IMR-90 (cell line): ENCODE measurements at regions not wholly inside any gene's neighbourhood (a gene's known extent, or its start where the extent isn't known, plus 50 kb on each side); places are given as distances from the start of the nearest gene placed in this dataset.

Experiments
- BHLHE40 ChIP-seq: fragments of 150-350 bp; IDR thresholded peaks from 2 replicates; pipeline ENCODE4 v1.6.1; 2016; ENCODE audit warnings: mild to moderate bottlenecking, low read depth, low read length
- FOS ChIP-seq: fragments of 150-350 bp; IDR thresholded peaks from 2 replicates; pipeline ENCODE4 v1.6.1; 2016; ENCODE audit warnings: low read depth, low read length
- MAFK ChIP-seq: IDR thresholded peaks from 2 replicates; pipeline ENCODE4 v1.6.1; 2012; ENCODE audit warnings: low read depth, low read length, improper control_type of control experiment
- MAZ ChIP-seq: IDR thresholded peaks from 2 replicates; pipeline ENCODE4 v1.6.1; 2012; ENCODE audit warnings: low read depth, mild to moderate bottlenecking, low read length, improper control_type of control experiment, moderate library complexity, borderline replicate concordance
- NFE2L2 ChIP-seq: fragments of 150-350 bp; IDR thresholded peaks from 2 replicates; pipeline ENCODE4 v1.6.1; 2016; ENCODE audit warnings: low read depth, mild to moderate bottlenecking, low read length
- POLR2A ChIP-seq: IDR thresholded peaks from 2 replicates; pipeline ENCODE4 v1.6.1; 2012; ENCODE audit warnings: mild to moderate bottlenecking, low read depth, low read length
- RAD21 ChIP-seq: IDR thresholded peaks from 2 replicates; pipeline ENCODE4 v1.6.1; 2012; ENCODE audit warnings: low read length, improper control_type of control experiment
- RCOR1 ChIP-seq: IDR thresholded peaks from 2 replicates; pipeline ENCODE4 v1.6.1; 2012; ENCODE audit warnings: mild to moderate bottlenecking, low read length, improper control_type of control experiment; ENCODE audit not compliant: insufficient replicate concordance
- RFX5 ChIP-seq: IDR thresholded peaks from 2 replicates; pipeline ENCODE4 v1.8.0; 2012; ENCODE audit warnings: low read depth, mild to moderate bottlenecking, low read length, moderate library complexity
- SMC3 ChIP-seq: fragments of 150-350 bp; IDR thresholded peaks from 2 replicates; pipeline ENCODE4 v1.6.1; 2016; ENCODE audit warnings: low read depth, mild to moderate bottlenecking, antibody characterized with exemption, low read length, moderate library complexity
- TF ChIP-seq, protein P1 (sequence below): fragments of 150-350 bp; IDR thresholded peaks from 2 replicates; pipeline ENCODE4 v1.6.1; 2016; ENCODE audit warnings: low read depth, mild to moderate bottlenecking, low read length, moderate library complexity, borderline replicate concordance
- TF ChIP-seq, protein P2 (sequence below): conservative IDR thresholded peaks from 2 replicates; pipeline ENCODE4 v1.5.1; 2012; ENCODE audit warnings: mild to moderate bottlenecking, low read depth, low read length, improper control_type of control experiment
- TF ChIP-seq, protein P3 (sequence below): fragments of 150-350 bp; IDR thresholded peaks from 2 replicates; pipeline ENCODE4 v1.6.1; 2017; ENCODE audit warnings: mild to moderate bottlenecking, antibody characterized with exemption, low read length, low read depth

DNA sequence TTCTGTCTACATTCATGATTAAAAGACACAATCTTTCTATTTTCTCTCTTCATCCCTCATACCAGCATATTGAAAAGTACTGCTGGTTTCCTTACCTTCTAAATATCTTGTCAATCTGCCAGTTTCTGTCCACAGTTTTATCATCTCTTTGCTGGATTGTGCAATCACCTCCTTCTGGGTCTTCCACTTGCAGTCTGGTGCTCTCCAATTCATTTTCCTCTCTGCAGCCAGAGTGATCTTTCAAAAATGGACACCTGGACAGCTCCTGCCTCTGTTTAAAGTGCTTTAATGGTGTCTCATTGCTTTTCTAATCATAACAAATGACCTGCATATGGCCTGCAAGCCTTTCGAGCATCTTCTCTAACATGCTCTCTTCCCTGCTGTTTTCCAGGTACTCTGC, 94.0 kb downstream of the C1QL2 start:
- no peak for TF ChIP-seq FOS
- TF ChIP-seq, protein P1, sequence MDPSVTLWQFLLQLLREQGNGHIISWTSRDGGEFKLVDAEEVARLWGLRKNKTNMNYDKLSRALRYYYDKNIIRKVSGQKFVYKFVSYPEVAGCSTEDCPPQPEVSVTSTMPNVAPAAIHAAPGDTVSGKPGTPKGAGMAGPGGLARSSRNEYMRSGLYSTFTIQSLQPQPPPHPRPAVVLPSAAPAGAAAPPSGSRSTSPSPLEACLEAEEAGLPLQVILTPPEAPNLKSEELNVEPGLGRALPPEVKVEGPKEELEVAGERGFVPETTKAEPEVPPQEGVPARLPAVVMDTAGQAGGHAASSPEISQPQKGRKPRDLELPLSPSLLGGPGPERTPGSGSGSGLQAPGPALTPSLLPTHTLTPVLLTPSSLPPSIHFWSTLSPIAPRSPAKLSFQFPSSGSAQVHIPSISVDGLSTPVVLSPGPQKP = no peak
- TF ChIP-seq POLR2A = no peak
- TF ChIP-seq, protein P2, sequence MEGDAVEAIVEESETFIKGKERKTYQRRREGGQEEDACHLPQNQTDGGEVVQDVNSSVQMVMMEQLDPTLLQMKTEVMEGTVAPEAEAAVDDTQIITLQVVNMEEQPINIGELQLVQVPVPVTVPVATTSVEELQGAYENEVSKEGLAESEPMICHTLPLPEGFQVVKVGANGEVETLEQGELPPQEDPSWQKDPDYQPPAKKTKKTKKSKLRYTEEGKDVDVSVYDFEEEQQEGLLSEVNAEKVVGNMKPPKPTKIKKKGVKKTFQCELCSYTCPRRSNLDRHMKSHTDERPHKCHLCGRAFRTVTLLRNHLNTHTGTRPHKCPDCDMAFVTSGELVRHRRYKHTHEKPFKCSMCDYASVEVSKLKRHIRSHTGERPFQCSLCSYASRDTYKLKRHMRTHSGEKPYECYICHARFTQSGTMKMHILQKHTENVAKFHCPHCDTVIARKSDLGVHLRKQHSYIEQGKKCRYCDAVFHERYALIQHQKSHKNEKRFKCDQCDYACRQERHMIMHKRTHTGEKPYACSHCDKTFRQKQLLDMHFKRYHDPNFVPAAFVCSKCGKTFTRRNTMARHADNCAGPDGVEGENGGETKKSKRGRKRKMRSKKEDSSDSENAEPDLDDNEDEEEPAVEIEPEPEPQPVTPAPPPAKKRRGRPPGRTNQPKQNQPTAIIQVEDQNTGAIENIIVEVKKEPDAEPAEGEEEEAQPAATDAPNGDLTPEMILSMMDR = no peak
- TF ChIP-seq RCOR1 = no peak
- no peak for TF ChIP-seq RFX5
- TF ChIP-seq MAZ = no peak
- TF ChIP-seq MAFK = no peak
- TF ChIP-seq RAD21 = no peak
- no peak for TF ChIP-seq SMC3
- TF ChIP-seq BHLHE40 = no peak
- TF ChIP-seq, protein P3, sequence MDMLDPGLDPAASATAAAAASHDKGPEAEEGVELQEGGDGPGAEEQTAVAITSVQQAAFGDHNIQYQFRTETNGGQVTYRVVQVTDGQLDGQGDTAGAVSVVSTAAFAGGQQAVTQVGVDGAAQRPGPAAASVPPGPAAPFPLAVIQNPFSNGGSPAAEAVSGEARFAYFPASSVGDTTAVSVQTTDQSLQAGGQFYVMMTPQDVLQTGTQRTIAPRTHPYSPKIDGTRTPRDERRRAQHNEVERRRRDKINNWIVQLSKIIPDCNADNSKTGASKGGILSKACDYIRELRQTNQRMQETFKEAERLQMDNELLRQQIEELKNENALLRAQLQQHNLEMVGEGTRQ = no peak
- no peak for TF ChIP-seq NFE2L2
